Mucosa of descending colon (tissue), 3 donors: ENCODE measurements at regions not wholly inside any gene's neighbourhood (a gene's known extent, or its start where the extent isn't known, plus 50 kb on each side); places are given as distances from the start of the nearest gene placed in this dataset.

Experiments
- ATAC-seq: fragments of 200-7000 bp; cut with Tn5 transposase; one replicate; pipeline ENCODE4 v1.9.1; 2020; ENCODE audit warnings: mild to moderate bottlenecking, moderate library complexity
- DNase-seq, 3 donors: peaks; one replicate each; pipeline ENCODE4 v3.0.0-alpha.2; 2020
- H3K36me3 ChIP-seq: fragments of 200-600 bp; one replicate; pipeline ENCODE4 v1.8.0; 2021; ENCODE audit warnings: low read depth, mild to moderate bottlenecking
- H3K4me1 ChIP-seq: fragments of 200-600 bp; one replicate; pipeline ENCODE4 v1.8.0; 2021; ENCODE audit warnings: low read depth, mild to moderate bottlenecking
- H3K4me3 ChIP-seq: fragments of 200-600 bp; one replicate; pipeline ENCODE4 v1.8.0; 2021; ENCODE audit warnings: mild to moderate bottlenecking
- H3K9me3 ChIP-seq: fragments of 200-600 bp; one replicate; pipeline ENCODE4 v1.8.0; 2021; ENCODE audit warnings: mild to moderate bottlenecking
- intact Hi-C, 2 donors: fragments of 100-400 bp; cut with DNase I in 1 of 2; cut with micrococcal nuclease in 1 of 2; formaldehyde crosslinking; loops; one replicate each; pipeline versions ENCODE4 v1.11.0 to v1.11.1; 2022; cut with DNase I, micrococcal nuclease
- TF ChIP-seq, protein P1 (sequence below): fragments of 200-600 bp; IDR thresholded peaks from one replicate; pipeline ENCODE4 v1.8.0; 2022; ENCODE audit warnings: antibody characterized with exemption, mild to moderate bottlenecking
- donor health status: DM: no; HTN: no; CAD: no; lungs with moderate emphysema.
- donor health status: DM: no; HTN: no; CAD: no.
- donor health status: DM: no; HTN: yes; CAD: no.

- H3K36me3 ChIP-seq, result no peaks in the 10 kb centered on the region
- ATAC-seq (no peak), DNase-seq (no peak)
- H3K4me3 ChIP-seq, result no peak overlapping the region
- H3K9me3 ChIP-seq, result no peaks in the 10 kb centered on the region
- intact Hi-C loops, result no loop called here
- TF ChIP-seq, protein P1, sequence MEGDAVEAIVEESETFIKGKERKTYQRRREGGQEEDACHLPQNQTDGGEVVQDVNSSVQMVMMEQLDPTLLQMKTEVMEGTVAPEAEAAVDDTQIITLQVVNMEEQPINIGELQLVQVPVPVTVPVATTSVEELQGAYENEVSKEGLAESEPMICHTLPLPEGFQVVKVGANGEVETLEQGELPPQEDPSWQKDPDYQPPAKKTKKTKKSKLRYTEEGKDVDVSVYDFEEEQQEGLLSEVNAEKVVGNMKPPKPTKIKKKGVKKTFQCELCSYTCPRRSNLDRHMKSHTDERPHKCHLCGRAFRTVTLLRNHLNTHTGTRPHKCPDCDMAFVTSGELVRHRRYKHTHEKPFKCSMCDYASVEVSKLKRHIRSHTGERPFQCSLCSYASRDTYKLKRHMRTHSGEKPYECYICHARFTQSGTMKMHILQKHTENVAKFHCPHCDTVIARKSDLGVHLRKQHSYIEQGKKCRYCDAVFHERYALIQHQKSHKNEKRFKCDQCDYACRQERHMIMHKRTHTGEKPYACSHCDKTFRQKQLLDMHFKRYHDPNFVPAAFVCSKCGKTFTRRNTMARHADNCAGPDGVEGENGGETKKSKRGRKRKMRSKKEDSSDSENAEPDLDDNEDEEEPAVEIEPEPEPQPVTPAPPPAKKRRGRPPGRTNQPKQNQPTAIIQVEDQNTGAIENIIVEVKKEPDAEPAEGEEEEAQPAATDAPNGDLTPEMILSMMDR, result no peak
- no peaks in the 10 kb centered on the region for H3K4me1 ChIP-seq
These were observed 481.6 kb downstream of the BTBD3 start for GRCh38 chr20:12399110-12399836.

DNA sequence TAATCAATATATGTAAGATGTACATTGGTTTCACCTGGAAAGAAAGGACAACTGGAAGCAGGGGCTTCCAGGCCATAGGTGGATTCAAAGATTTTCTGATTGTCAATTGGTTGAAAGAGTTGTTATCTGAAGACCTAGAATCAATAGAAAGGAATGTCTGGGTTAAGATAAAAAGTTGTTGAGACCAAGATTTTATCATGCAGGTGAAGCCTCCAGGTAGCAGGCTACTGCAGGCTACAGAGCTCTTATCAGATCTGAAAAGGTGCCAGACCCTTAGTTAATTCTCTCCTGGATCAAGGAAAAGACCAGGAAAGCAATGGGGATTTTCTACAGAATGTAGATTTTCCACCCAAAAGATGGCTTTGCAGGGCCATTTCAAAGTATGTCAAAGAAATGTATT lies 487.2 kb downstream of the BTBD3 start:
- Histone ChIP-seq H3K4me1 (no peaks in the 10 kb centered on the region), H3K9me3 (peaks cover 20% of the 10 kb centered on the region), H3K36me3 (no peaks in the 10 kb centered on the region), H3K4me3 (no peak overlapping the region)
- DNase-seq (no peak), ATAC-seq (no peak)
- TF ChIP-seq, protein P1, result no peak
- intact Hi-C loops, result no loop called here

GRCh38 chr20:12406978-12407377 lies 489.3 kb downstream of the BTBD3 start:
- intact Hi-C loops, result no loop called here
- ATAC-seq, result no peak
- no peaks in the 10 kb centered on the region for H3K4me1 ChIP-seq
- no peaks in the 10 kb centered on the region for H3K36me3 ChIP-seq
- TF ChIP-seq, protein P1, result no peak
- no peak for DNase-seq
- H3K9me3 ChIP-seq, result peaks cover 20% of the 10 kb centered on the region
- H3K4me3 ChIP-seq, result no peak overlapping the region

- no peaks in the 10 kb centered on the region for H3K4me1 ChIP-seq
- DNase-seq (no peak), ATAC-seq (no peak)
These were observed 491.8 kb downstream of the BTBD3 start for GRCh38 chr20:12409501-12409900.

DNA sequence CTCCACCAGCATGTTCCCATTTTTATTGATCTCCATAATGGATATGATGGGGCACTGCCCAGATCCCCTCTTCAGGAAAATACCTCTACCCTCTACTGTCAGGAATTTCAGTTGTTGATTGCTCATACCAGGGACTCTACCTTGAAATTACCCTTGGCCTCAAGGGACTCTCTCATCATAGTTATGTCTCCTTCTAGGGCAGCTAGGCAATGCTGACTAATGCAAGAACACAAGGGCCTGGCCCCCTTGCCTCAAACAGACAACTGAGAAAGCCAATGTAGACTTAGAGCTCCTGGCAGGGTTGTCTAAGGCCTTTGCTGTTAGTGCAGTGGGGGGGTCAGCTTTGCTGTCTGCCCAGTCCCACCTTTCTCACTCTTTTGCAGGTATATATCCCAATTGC lies 493.1 kb downstream of the BTBD3 start:
- Histone ChIP-seq H3K4me3 (no peak overlapping the region), H3K36me3 (no peaks in the 10 kb centered on the region), H3K4me1 (no peaks in the 10 kb centered on the region), H3K9me3 (peaks cover 20% of the 10 kb centered on the region)
- DNase-seq (no peak), ATAC-seq (no peak)
- TF ChIP-seq, protein P1, result no peak
- intact Hi-C loops, result no loop called here

More at GRCh38 chr20:12409501-12409900, 491.8 kb downstream of the BTBD3 start:
- TF ChIP-seq, protein P1, result no peak
- Histone ChIP-seq H3K36me3 (no peaks in the 10 kb centered on the region), H3K9me3 (peaks cover 20% of the 10 kb centered on the region), H3K4me3 (no peak overlapping the region)
- intact Hi-C loops, result no loop called here
